ENCODE measurements at regions not wholly inside any gene's neighbourhood (a gene's known extent, or its start where the extent isn't known, plus 50 kb on each side); places are given as distances from the start of the nearest gene placed in this dataset.

DNA sequence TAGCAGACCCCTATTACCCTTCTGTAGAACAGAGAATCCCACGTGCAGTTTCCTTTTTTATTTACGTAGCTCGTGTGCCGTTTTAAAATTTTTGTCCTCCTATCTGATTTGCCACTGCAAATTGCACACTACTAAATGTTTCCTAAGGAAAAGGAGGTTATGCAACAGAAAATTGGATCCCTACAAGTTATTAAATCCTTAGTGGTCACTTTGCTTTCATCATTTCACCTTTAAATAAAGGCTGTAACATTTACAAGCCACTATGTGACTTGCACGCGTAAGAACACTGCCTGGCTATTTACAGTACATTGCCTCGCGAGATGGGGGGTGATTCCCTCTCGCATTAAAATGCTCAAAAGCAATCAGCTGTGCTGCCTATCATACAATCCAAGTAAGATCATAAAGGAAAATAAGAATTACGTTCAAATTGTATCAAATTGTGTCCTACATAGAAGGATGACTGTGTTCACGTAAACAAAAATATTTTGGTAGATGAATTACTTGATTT lies 525.6 kb downstream of the SUCLA2 start:
- no peak overlapping the region for H3K27ac ChIP-seq
- TF ChIP-seq, protein P1, sequence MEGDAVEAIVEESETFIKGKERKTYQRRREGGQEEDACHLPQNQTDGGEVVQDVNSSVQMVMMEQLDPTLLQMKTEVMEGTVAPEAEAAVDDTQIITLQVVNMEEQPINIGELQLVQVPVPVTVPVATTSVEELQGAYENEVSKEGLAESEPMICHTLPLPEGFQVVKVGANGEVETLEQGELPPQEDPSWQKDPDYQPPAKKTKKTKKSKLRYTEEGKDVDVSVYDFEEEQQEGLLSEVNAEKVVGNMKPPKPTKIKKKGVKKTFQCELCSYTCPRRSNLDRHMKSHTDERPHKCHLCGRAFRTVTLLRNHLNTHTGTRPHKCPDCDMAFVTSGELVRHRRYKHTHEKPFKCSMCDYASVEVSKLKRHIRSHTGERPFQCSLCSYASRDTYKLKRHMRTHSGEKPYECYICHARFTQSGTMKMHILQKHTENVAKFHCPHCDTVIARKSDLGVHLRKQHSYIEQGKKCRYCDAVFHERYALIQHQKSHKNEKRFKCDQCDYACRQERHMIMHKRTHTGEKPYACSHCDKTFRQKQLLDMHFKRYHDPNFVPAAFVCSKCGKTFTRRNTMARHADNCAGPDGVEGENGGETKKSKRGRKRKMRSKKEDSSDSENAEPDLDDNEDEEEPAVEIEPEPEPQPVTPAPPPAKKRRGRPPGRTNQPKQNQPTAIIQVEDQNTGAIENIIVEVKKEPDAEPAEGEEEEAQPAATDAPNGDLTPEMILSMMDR (conservative IDR thresholded peaks at IDR 0.05), result no peak
- no peak for TF ChIP-seq ZFX (IDR thresholded peaks at IDR 0.05)

DNA sequence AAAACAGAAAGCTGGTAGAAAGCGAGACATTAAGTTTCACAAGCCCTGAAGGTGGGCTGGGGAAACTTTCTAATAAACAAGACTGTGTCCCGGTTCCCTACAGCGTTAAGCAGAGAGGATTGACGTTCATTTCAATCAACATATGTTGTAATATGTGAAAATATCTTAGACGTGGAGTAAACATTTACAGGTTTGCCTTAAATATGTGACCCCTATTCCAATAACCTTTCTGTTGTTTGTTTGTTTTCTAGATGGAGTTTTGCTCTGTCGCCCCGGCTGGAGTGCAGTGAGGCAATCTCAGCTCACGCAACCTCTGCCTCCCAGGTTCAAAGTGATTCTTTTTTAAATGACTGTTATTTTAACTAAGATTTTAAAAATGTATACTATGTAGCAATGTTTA lies 526.2 kb downstream of the SUCLA2 start:
- TF ChIP-seq, protein P1 (conservative IDR thresholded peaks at IDR 0.05), result no peak
- TF ChIP-seq ZFX (IDR thresholded peaks at IDR 0.05), result no peak
- H3K27ac ChIP-seq, result no peak overlapping the region

DNA sequence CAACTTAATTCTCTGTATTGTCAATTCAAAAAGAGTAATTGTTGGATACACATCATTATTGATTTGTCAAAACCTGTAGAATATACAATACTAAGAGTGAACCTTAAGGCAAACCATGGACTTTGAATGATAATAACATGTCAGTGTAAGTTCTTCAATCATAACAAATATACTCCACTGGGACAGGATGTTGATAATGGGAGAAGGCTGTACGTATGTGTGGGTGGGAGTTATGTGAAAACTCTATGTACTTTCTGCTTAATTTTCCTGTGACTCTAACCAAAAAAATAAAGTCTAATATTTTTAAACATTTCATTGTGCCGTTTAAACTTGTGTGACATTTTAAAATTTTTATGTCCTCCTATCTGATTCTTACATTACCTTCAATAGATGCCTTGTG lies 526.7 kb downstream of the SUCLA2 start:
- no peak overlapping the region for H3K27ac ChIP-seq
- no peak for TF ChIP-seq ZFX (IDR thresholded peaks at IDR 0.05)
- TF ChIP-seq, protein P1 (conservative IDR thresholded peaks at IDR 0.05), result no peak

DNA sequence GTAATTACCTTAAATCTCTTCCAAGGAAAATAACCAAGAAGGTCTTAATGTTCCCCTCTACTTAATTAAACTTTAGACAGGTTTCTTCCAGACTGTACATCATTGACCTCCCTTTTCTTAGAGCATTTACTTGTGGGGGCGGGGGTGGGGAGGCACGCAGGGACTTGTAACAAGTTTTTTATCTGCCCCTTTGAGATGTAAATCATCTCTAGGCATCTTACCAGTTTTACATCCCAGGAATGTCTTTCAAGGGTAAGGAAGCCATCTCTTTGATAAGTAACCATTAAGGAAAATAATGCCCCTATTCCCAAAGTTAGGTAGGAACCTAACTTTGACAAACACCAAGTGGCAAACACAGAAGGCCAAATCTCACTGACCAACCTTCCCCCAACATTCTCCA lies 528.6 kb downstream of the SUCLA2 start:
- TF ChIP-seq, protein P1 (conservative IDR thresholded peaks at IDR 0.05), result no peak
- TF ChIP-seq ZFX (IDR thresholded peaks at IDR 0.05), result no peak
- H3K27ac ChIP-seq, result no peak overlapping the region

DNA sequence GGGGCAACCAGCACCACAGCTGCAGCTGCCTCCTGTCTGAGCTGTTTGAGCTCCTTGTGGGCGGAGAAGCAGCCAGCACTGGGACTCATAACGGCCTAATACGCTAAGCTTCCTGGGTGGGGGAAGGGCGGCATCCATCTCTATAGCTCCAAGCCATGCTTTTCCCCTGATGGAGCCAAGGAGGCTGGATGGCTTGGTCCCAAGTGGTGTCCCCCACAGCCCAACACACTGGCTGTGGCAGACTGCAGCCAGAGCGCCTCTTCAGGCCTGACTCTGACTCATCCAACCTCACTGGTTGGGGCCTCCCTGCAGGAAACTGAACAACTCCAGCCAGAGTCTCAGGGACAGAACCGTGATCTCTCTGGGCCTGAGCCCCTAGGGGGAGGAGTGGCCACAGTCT lies 537.3 kb downstream of the SUCLA2 start:
- TF ChIP-seq, protein P1 (conservative IDR thresholded peaks at IDR 0.05), result no peak
- no peak overlapping the region for H3K27ac ChIP-seq

DNA sequence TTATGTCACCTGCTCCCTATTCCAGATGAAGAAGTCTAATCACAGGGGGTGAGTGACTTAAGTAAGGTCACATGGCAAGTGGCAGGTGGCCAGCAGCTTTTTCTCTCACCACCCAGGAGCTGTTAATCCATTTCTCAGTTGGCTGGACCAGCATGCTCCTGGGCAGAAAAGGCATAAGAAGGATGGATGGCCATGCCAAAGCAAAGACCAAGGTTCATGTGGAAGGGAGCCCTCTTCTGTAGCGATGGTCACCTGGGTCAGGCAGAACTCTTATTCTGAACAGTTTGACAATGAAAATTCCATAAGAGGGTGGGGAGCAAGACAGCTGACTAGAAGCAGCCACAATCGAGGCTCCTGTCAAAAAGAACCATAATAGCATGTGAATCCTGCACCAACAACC lies 538.1 kb downstream of the SUCLA2 start:
- TF ChIP-seq ZFX (IDR thresholded peaks at IDR 0.05), result no peak
- H3K27ac ChIP-seq, result no peak overlapping the region

DNA sequence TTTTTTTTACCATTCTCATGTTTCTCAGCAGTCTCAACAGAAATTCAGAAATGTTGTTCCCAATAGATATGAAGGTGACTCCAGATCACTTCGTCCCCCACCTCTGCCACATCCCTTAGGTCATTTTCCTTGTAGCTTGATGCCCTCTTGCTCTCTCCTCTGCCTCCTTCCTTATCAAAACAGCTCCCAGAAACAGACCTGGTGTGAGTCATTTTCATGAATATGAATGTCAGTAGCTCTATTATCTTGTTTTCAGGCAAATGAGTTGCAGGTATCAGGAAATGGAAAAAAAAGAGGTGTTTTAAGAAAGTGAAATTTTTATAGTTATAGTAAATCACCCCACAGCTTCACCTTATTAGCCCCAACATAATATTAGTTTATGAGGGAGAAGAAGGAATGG lies 539.3 kb downstream of the SUCLA2 start:
- TF ChIP-seq, protein P1 (conservative IDR thresholded peaks at IDR 0.05), result no peak
- no peak for TF ChIP-seq ZFX (IDR thresholded peaks at IDR 0.05)
- no peak overlapping the region for H3K27ac ChIP-seq

DNA sequence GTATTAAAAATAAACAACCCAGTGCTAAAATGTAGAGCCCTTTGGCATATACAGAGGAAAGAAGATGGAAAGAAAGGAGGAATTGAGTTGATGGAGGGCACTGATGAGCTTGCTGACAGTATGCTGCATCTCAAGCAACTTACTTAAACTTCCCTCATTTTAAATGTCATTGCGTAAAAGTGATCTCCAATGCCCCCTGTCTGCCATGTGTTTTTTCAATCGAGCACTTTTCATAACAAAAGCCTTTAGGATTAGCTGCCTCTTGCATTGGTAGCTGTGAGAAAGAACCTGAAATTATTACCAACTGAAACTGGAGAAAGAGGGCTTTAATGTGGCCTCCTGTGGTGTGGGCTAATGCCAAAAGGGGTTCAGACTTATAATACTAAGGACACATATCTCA lies 541.6 kb downstream of the SUCLA2 start:
- no peak for TF ChIP-seq ZFX (IDR thresholded peaks at IDR 0.05)
- TF ChIP-seq, protein P1 (conservative IDR thresholded peaks at IDR 0.05), result peak; percentile 22; the same call in 1 of the 2 replicates
- H3K27ac ChIP-seq, result no peak overlapping the region

Data from C4-2B (cell line).